ENCODE measurements at regions not wholly inside any gene's neighbourhood (a gene's known extent, or its start where the extent isn't known, plus 50 kb on each side); places are given as distances from the start of the nearest gene placed in this dataset.

GRCh38 chr1:79226963-79227362 is 220.4 kb upstream of the ADGRL4 start:
- 53 to 73% (median 69%) methylated on average over 2 of the region's 2 CpGs for WGBS, 4 donors
- Histone ChIP-seq H3K27me3 (no peaks in the 10 kb centered on the region), H3K4me1 (replicated peaks in 1 of 2) (no peaks in the 10 kb centered on the region), H3K27ac (no peak overlapping the region), H3K36me3 (replicated peaks in 1 of 2) (no peaks in the 10 kb centered on the region), H3K4me3 (no peak overlapping the region), H3K9me3 (replicated peaks in 1 of 3) (no peaks in the 10 kb centered on the region)
- TF ChIP-seq CTCF (IDR thresholded peaks at IDR 0.05) (no peak), POLR2A (IDR thresholded peaks at IDR 0.05) (no peak)
- intact Hi-C loops (cut with DNase I) = no loop called here
- DNase-seq = no peak

- Histone ChIP-seq H3K27me3 (no peaks in the 10 kb centered on the region), H3K27ac (no peak overlapping the region), H3K4me1 (replicated peaks in 1 of 2) (no peaks in the 10 kb centered on the region), H3K36me3 (replicated peaks in 1 of 2) (no peaks in the 10 kb centered on the region), H3K9me3 (replicated peaks in 1 of 3) (no peaks in the 10 kb centered on the region), H3K4me3 (no peak overlapping the region)
- no peak for TF ChIP-seq CTCF (IDR thresholded peaks at IDR 0.05)
- TF ChIP-seq POLR2A (IDR thresholded peaks at IDR 0.05) = no peak
- 67 to 79% (median 70%) methylated on average over 3 of the region's 3 CpGs for WGBS, 4 donors
- intact Hi-C loops (cut with DNase I) = no loop called here
- no peak for DNase-seq
Measured at GRCh38 chr1:79224537-79224936, 218.0 kb upstream of the ADGRL4 start.

GRCh38 chr1:79220509-79220908 is 214.0 kb upstream of the ADGRL4 start:
- H3K4me3 ChIP-seq = no peak overlapping the region
- WGBS, 4 donors = 74 to 83% (median 79%) methylated on average over 2 of the region's 2 CpGs
- H3K36me3 ChIP-seq (replicated peaks in 1 of 2) = no peaks in the 10 kb centered on the region
- no peak for DNase-seq
- H3K27ac ChIP-seq = no peak overlapping the region
- H3K4me1 ChIP-seq (replicated peaks in 1 of 2) = no peaks in the 10 kb centered on the region
- H3K9me3 ChIP-seq (replicated peaks in 1 of 3) = no peaks in the 10 kb centered on the region
- intact Hi-C loops (cut with DNase I) = no loop called here
- no peaks in the 10 kb centered on the region for H3K27me3 ChIP-seq
- no peak for TF ChIP-seq CTCF (IDR thresholded peaks at IDR 0.05)
- no peak for TF ChIP-seq POLR2A (IDR thresholded peaks at IDR 0.05)

GRCh38 chr1:79215311-79215710 is 208.8 kb upstream of the ADGRL4 start:
- no peak for DNase-seq
- H3K4me1 ChIP-seq (replicated peaks in 1 of 2) = no peaks in the 10 kb centered on the region
- no peaks in the 10 kb centered on the region for H3K27me3 ChIP-seq
- 75 to 86% (median 82%) methylated on average over 4 of the region's 4 CpGs for WGBS, 4 donors
- no peaks in the 10 kb centered on the region for H3K36me3 ChIP-seq (replicated peaks in 1 of 2)
- intact Hi-C loops (cut with DNase I) = no loop called here
- no peak for TF ChIP-seq POLR2A (IDR thresholded peaks at IDR 0.05)
- no peaks in the 10 kb centered on the region for H3K9me3 ChIP-seq (replicated peaks in 1 of 3)
- H3K27ac ChIP-seq = no peak overlapping the region
- H3K4me3 ChIP-seq = no peak overlapping the region

GRCh38 chr1:79207786-79208185 is 201.3 kb upstream of the ADGRL4 start:
- Histone ChIP-seq H3K9me3 (replicated peaks in 1 of 3) (no peaks in the 10 kb centered on the region), H3K4me3 (no peak overlapping the region), H3K27ac (no peak overlapping the region), H3K4me1 (replicated peaks in 1 of 2) (no peaks in the 10 kb centered on the region), H3K36me3 (replicated peaks in 1 of 2) (no peaks in the 10 kb centered on the region), H3K27me3 (no peaks in the 10 kb centered on the region)
- no peak for DNase-seq
- TF ChIP-seq CTCF (IDR thresholded peaks at IDR 0.05) = no peak
- no peak for TF ChIP-seq POLR2A (IDR thresholded peaks at IDR 0.05)
- WGBS, 4 donors = 68 to 77% (median 72%) methylated on average over 4 of the region's 4 CpGs
- intact Hi-C loops (cut with DNase I) = no loop called here

Data from adrenal gland (tissue), 9 donors.